Stomach smooth muscle (tissue), 2 donors: ENCODE measurements at regions not wholly inside any gene's neighbourhood (a gene's known extent, or its start where the extent isn't known, plus 50 kb on each side); places are given as distances from the start of the nearest gene placed in this dataset.

Experiments
- H3K27ac ChIP-seq: one replicate; pipeline ENCODE4 v1.7.0; 2013; ENCODE audit warnings: mild to moderate bottlenecking, low read length, inconsistent platforms
- H3K27me3 ChIP-seq, 2 donors: one replicate each; pipeline ENCODE4 v1.7.0; 2013; ENCODE audit warnings: low read length in 2 of 2; ENCODE audit not compliant: insufficient read depth in 2 of 2, control insufficient read depth in 1 of 2
- H3K36me3 ChIP-seq, 2 donors: one replicate each; pipeline ENCODE4 v1.7.0; 2013; ENCODE audit warnings: low read length in 2 of 2; ENCODE audit not compliant: control insufficient read depth in 2 of 2, insufficient read depth in 2 of 2
- H3K4me1 ChIP-seq: one replicate; pipeline ENCODE4 v1.7.0; 2013; ENCODE audit warnings: low read length; ENCODE audit not compliant: control insufficient read depth, insufficient read depth
- H3K4me3 ChIP-seq, 2 donors: one replicate each; pipeline ENCODE4 v1.7.0; 2013; ENCODE audit warnings: low read length in 2 of 2
- H3K9ac ChIP-seq, 2 donors: one replicate each; pipeline ENCODE4 v1.7.0; 2013; ENCODE audit warnings: low read length in 2 of 2, mild to moderate bottlenecking in 1 of 2
- H3K9me3 ChIP-seq, 2 donors: one replicate each; pipeline ENCODE4 v1.7.0; 2013; ENCODE audit warnings: low read length in 2 of 2; ENCODE audit not compliant: control insufficient read depth in 2 of 2
- donor health status: healthy.
- donor health status: Pancreatic carcinoma.

- Histone ChIP-seq H3K4me1 (no peaks in the 10 kb centered on the region), H3K27ac (no peak overlapping the region), H3K27me3 (peaks cover 0 to 7% of the 10 kb centered on the region in 2 donors), H3K9me3 (no peaks in the 10 kb centered on the region), H3K36me3 (no peaks in the 10 kb centered on the region), H3K4me3 (no peak overlapping the region), H3K9ac (no peak overlapping the region)
Observed at GRCh38 chr6:167652042-167652700, 174.5 kb upstream of the AFDN start.

GRCh38 chr6:167652701-167653095 lies 174.0 kb upstream of the AFDN start:
- no peaks in the 10 kb centered on the region for H3K36me3 ChIP-seq
- H3K9me3 ChIP-seq = no peaks in the 10 kb centered on the region
- H3K4me3 ChIP-seq = no peak overlapping the region
- H3K27ac ChIP-seq = no peak overlapping the region
- no peak overlapping the region for H3K9ac ChIP-seq
- H3K27me3 ChIP-seq = peaks cover 0 to 5% of the 10 kb centered on the region in 2 donors
- H3K4me1 ChIP-seq = no peaks in the 10 kb centered on the region

DNA sequence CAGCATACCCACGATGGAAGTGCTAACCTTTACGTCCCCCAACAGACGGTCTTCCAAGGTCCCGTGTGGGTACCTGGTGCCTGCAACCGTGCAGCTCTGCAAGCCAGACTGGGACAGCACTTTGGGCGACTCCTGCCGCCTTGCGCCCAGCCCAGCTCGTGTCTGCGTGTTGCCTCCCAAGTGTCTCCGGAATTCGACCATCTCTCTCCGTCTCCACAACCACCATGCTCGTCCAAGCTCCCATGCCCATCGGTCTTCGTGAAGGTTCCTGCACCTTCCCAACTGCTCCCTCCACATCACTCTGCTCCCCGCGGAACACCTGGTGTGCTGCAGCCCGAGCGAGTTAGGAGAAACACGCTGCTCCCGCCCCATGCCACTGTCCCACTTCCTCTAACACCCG lies 173.2 kb upstream of the AFDN start:
- Histone ChIP-seq H3K27me3 (peaks cover 0 to 2% of the 10 kb centered on the region in 2 donors), H3K9me3 (no peaks in the 10 kb centered on the region), H3K27ac (no peak overlapping the region), H3K4me1 (no peaks in the 10 kb centered on the region), H3K9ac (no peak overlapping the region), H3K36me3 (no peaks in the 10 kb centered on the region), H3K4me3 (no peak overlapping the region)

DNA sequence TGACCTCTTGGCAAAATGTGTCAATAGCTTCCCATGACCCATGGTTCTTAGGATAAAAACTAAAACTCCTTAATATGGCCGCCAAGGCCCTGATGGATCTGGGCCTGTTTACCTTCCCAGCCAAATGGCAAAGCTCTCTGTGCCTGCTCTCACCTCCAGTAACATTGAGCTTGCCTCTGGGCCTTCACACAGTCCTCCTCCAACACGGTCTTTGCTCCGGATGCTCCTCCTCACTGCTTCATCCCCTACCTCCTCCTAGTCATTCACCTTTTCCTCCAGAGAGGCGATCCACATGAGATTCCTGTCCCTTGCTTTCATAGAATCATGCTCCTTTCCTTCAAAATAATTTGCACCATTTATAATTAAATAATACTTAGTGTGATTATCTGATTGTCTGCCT lies 172.3 kb upstream of the AFDN start:
- Histone ChIP-seq H3K27me3 (peaks cover 0 to 2% of the 10 kb centered on the region in 2 donors), H3K9ac (no peak overlapping the region), H3K9me3 (no peaks in the 10 kb centered on the region), H3K27ac (no peak overlapping the region), H3K36me3 (no peaks in the 10 kb centered on the region), H3K4me1 (no peaks in the 10 kb centered on the region), H3K4me3 (no peak overlapping the region)

GRCh38 chr6:167655174-167655821 lies 171.4 kb upstream of the AFDN start:
- H3K4me3 ChIP-seq = no peak overlapping the region
- no peaks in the 10 kb centered on the region for H3K4me1 ChIP-seq
- H3K27me3 ChIP-seq = no peaks in the 10 kb centered on the region
- H3K27ac ChIP-seq = no peak overlapping the region
- no peaks in the 10 kb centered on the region for H3K9me3 ChIP-seq
- no peak overlapping the region for H3K9ac ChIP-seq
- no peaks in the 10 kb centered on the region for H3K36me3 ChIP-seq

DNA sequence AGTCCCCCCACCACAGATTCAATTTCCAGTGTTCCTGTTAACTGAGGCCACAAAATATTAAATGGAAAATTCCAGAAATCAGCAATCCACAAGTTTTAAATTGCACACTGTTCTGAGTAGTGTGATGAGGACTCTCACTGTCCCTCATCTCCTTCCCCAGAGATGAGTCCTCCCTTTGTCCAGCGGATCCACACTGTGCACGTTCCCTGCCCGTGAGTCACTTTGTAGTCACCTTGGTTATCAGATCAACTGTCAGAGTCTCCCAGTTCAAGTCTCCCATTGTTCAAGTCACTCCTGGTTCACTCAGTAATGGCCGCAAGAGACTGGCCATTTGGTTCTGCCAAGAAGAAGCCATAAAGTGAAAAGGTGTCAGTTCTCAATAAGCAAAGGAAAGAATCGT lies 168.6 kb upstream of the AFDN start:
- Histone ChIP-seq H3K27me3 (no peaks in the 10 kb centered on the region), H3K9ac (no peak overlapping the region)

DNA sequence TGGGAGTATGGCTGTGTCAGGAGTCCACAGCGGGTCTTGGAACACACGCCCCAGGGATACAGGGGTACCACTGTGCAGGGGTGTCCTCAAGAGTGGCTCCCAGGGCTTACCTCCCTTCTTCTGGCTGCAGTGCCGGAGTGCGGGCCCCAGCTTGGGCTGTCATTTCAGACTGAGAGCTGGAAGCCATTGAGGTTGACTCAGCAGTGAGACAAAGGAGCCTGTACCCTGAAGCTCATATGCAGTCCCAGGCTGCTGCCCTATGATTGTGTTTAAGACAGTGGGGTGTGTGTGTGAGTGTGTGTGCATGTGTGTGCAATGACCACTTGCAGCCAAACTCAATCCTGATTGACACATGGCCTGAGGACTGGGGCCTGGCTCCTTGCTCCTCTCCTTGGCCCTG lies 167.7 kb upstream of the AFDN start:
- Histone ChIP-seq H3K4me1 (peaks cover 11% of the 10 kb centered on the region), H3K4me3 (no peak overlapping the region), H3K27me3 (no peaks in the 10 kb centered on the region), H3K36me3 (no peaks in the 10 kb centered on the region), H3K9ac (no peak overlapping the region), H3K9me3 (no peaks in the 10 kb centered on the region), H3K27ac (no peak overlapping the region)

More for the DNA sequence above, 168.6 kb upstream of the AFDN start:
- no peaks in the 10 kb centered on the region for H3K36me3 ChIP-seq
- H3K9me3 ChIP-seq = no peaks in the 10 kb centered on the region
- H3K27ac ChIP-seq = no peak overlapping the region
- peaks cover 11% of the 10 kb centered on the region for H3K4me1 ChIP-seq
- H3K4me3 ChIP-seq = no peak overlapping the region

GRCh38 chr6:167660424-167660823 lies 166.3 kb upstream of the AFDN start:
- H3K4me1 ChIP-seq = peaks cover 11% of the 10 kb centered on the region
- no peaks in the 10 kb centered on the region for H3K27me3 ChIP-seq
- no peaks in the 10 kb centered on the region for H3K36me3 ChIP-seq
- no peak overlapping the region for H3K4me3 ChIP-seq
- no peak overlapping the region for H3K27ac ChIP-seq
- no peaks in the 10 kb centered on the region for H3K9me3 ChIP-seq
- no peak overlapping the region for H3K9ac ChIP-seq

GRCh38 chr6:167660944-167661551 lies 165.7 kb upstream of the AFDN start:
- no peak overlapping the region for H3K27ac ChIP-seq
- H3K27me3 ChIP-seq = peaks cover 0 to 3% of the 10 kb centered on the region in 2 donors

DNA sequence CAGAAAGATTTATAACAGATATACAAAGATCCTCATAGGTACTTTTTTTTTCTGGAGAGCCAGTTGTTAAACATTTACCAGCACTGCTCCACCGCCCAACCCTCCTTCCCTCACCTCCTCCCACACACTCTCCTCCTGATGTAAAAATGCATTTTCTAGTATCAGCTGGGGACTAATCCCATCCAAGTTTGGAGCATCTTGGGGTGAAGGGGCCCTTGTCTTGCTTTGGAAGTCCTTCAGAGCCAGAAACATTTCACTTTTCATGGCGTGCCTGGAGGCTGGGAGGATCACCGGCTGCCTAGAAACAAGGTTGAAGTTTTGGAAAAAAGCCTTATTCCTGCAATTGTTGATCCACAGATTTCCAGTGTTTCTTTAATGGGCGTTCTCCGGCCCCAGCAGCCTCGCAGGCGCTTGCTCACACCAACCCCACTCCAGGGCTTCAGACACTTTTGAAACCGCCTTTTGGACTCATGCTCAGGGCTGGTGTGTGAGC lies 165.1 kb upstream of the AFDN start:
- H3K36me3 ChIP-seq = no peaks in the 10 kb centered on the region
- H3K4me3 ChIP-seq = no peak overlapping the region
- H3K27ac ChIP-seq = no peak overlapping the region

More at GRCh38 chr6:167660944-167661551, 165.7 kb upstream of the AFDN start:
- H3K9me3 ChIP-seq = no peaks in the 10 kb centered on the region
- no peak overlapping the region for H3K9ac ChIP-seq
- H3K4me1 ChIP-seq = peaks cover 11% of the 10 kb centered on the region
- no peak overlapping the region for H3K4me3 ChIP-seq
- H3K36me3 ChIP-seq = no peaks in the 10 kb centered on the region

More for the DNA sequence above, 165.1 kb upstream of the AFDN start:
- H3K27me3 ChIP-seq = peaks cover 0 to 3% of the 10 kb centered on the region in 2 donors
- no peaks in the 10 kb centered on the region for H3K9me3 ChIP-seq
- H3K9ac ChIP-seq = no peak overlapping the region
- peaks cover 11% of the 10 kb centered on the region for H3K4me1 ChIP-seq
